Keratinocyte (primary cell): ENCODE measurements at regions not wholly inside any gene's neighbourhood (a gene's known extent, or its start where the extent isn't known, plus 50 kb on each side); places are given as distances from the start of the nearest gene placed in this dataset.

ENCODE experiments used
- DNase-seq: peaks from one replicate; pipeline ENCODE4 v3.0.0-alpha.2; 2011; ENCODE audit warnings: low read depth, missing footprints, low spot score
- FAIRE-seq: peaks from 2 replicates; lab custom pipeline; 2011; peaks lifted over from hg19 to GRCh38; lab: Jason Lieb, UNC
- H2AFZ ChIP-seq: 2 replicates; pipeline ENCODE4 v1.6.0; 2012; ENCODE audit warnings: low read length, control low read depth, inconsistent platforms; ENCODE audit not compliant: control insufficient read depth
- H3K27ac ChIP-seq: 2 replicates; pipeline ENCODE4 v1.5.1; 2011; ENCODE audit warnings: low read length; ENCODE audit not compliant: control insufficient read depth, insufficient read depth
- H3K27me3 ChIP-seq: 3 replicates; pipeline ENCODE4 v1.6.0; 2011; ENCODE audit warnings: low read length; ENCODE audit not compliant: control insufficient read depth, insufficient read depth; ENCODE audit errors: extremely low read depth
- H3K36me3 ChIP-seq, 2 experiments: 2 replicates in 1 of 2; 3 replicates in 1 of 2; pipeline ENCODE4 v1.5.1; 2011; ENCODE audit warnings: low read length in 2 of 2, mild to moderate bottlenecking in 1 of 2; ENCODE audit not compliant: control insufficient read depth in 2 of 2, insufficient read depth in 2 of 2; ENCODE audit errors: extremely low read depth in 1 of 2
- H3K4me1 ChIP-seq: 3 replicates; pipeline ENCODE4 v1.5.1; 2011; ENCODE audit warnings: low read length; ENCODE audit not compliant: control insufficient read depth, insufficient read depth; ENCODE audit errors: extremely low read depth
- H3K4me2 ChIP-seq: 3 replicates; pipeline ENCODE4 v1.6.0; 2011; ENCODE audit warnings: low read depth, low read length; ENCODE audit not compliant: control insufficient read depth, insufficient read depth; ENCODE audit errors: extremely low read depth
- H3K4me3 ChIP-seq, 3 experiments: fragments of 200-600 bp in 1 of 3; sonication (generic) in 1 of 3; 2 replicates in 2 of 3; 3 replicates in 1 of 3; pipeline ENCODE4 v1.5.1; 2011 to 2016; ENCODE audit warnings: low read length in 3 of 3, mild to moderate bottlenecking in 3 of 3, control low read depth in 2 of 3, inconsistent platforms in 1 of 3, low read depth in 1 of 3, mixed read lengths in 1 of 3, mixed run types in 1 of 3, moderate library complexity in 1 of 3; ENCODE audit not compliant: control insufficient read depth in 2 of 3, insufficient read depth in 2 of 3; ENCODE audit errors: extremely low read depth in 1 of 3
- H3K79me2 ChIP-seq: 2 replicates; pipeline ENCODE4 v1.6.0; 2012; ENCODE audit warnings: low read length; ENCODE audit not compliant: control insufficient read depth, insufficient read depth
- H3K9ac ChIP-seq: 3 replicates; pipeline ENCODE4 v1.6.0; 2011; ENCODE audit warnings: low read length; ENCODE audit not compliant: control insufficient read depth, insufficient read depth; ENCODE audit errors: extremely low read depth
- H3K9me1 ChIP-seq: 3 replicates; pipeline ENCODE4 v1.6.0; 2011; ENCODE audit warnings: low read length; ENCODE audit not compliant: control insufficient read depth, insufficient read depth; ENCODE audit errors: extremely low read depth
- H3K9me3 ChIP-seq: 2 replicates; pipeline ENCODE4 v1.5.1; 2012; ENCODE audit warnings: low read depth, low read length; ENCODE audit not compliant: control insufficient read depth
- H4K20me1 ChIP-seq: 3 replicates; pipeline ENCODE4 v1.6.0; 2011; ENCODE audit warnings: low read length; ENCODE audit not compliant: control insufficient read depth, insufficient read depth; ENCODE audit errors: extremely low read depth
- CTCF ChIP-seq, 3 experiments: IDR thresholded peaks in 1 of 3; conservative IDR thresholded peaks in 1 of 3; optimal IDR thresholded peaks in 1 of 3; 2 replicates in 2 of 3; 3 replicates in 1 of 3; pipeline versions ENCODE3 to v1.5.1; 2011; ENCODE audit warnings: low read length in 3 of 3, mild to moderate bottlenecking in 3 of 3, moderate library complexity in 2 of 3, control low read depth in 1 of 3, inconsistent platforms in 1 of 3; ENCODE audit not compliant: insufficient read depth in 2 of 3; ENCODE audit errors: extremely low read depth in 1 of 3
- EZH2 ChIP-seq: IDR thresholded peaks from one replicate; pipeline ENCODE4 v1.6.1; 2012; ENCODE audit warnings: inconsistent platforms, mild to moderate bottlenecking, low read length, moderate library complexity
- dilution Hi-C: fragments of 300-500 bp; cut with MboI; formaldehyde crosslinking; loops from one replicate; pipeline ENCODE4 v1.7.0; 2020; ENCODE audit warnings: low sequenced_read_pairs; ENCODE audit not compliant: extremely low pct_ligation_motif_present

GRCh38 chr9:99282406-99282805, 60.3 kb downstream of the SEC61B start:
- H3K27ac ChIP-seq, result no peak overlapping the region
- H3K4me2 ChIP-seq, result no peak overlapping the region

GRCh38 chr9:99285965-99286364, 63.9 kb downstream of the SEC61B start:
- DNase-seq (no peak), FAIRE-seq (no peak)
- no peaks in the 10 kb centered on the region for H3K9me3 ChIP-seq
- H3K4me1 ChIP-seq, result no peaks in the 10 kb centered on the region
- H3K79me2 ChIP-seq, result no peaks in the 10 kb centered on the region
- dilution Hi-C loops, result no loop called here
- no peak overlapping the region for H3K27ac ChIP-seq
- H4K20me1 ChIP-seq, result no peaks in the 10 kb centered on the region
- H3K36me3 ChIP-seq, result no peaks in the 10 kb centered on the region
- H3K4me3 ChIP-seq, result no peak overlapping the region
- H3K4me2 ChIP-seq, result no peak overlapping the region
- H2AFZ ChIP-seq, result no peak overlapping the region
- H3K27me3 ChIP-seq, result no peaks in the 10 kb centered on the region
- no peak overlapping the region for H3K9ac ChIP-seq
- TF ChIP-seq CTCF (optimal IDR thresholded peaks at IDR 0.05 in 1 of 3, IDR thresholded peaks at IDR 0.05 in 1 of 3, conservative IDR thresholded peaks at IDR 0.05 in 1 of 3; ENCODE audit: extremely low read depth in 1 of 3, insufficient read depth in 2 of 3, low read length in 3 of 3), result no peak
- TF ChIP-seq EZH2, result no peak
- no peaks in the 10 kb centered on the region for H3K9me1 ChIP-seq

More at GRCh38 chr9:99282406-99282805, 60.3 kb downstream of the SEC61B start:
- Histone ChIP-seq H3K36me3 (no peaks in the 10 kb centered on the region), H3K4me1 (no peaks in the 10 kb centered on the region), H3K9ac (no peak overlapping the region), H2AFZ (no peak overlapping the region), H3K9me1 (no peaks in the 10 kb centered on the region), H3K27me3 (no peaks in the 10 kb centered on the region), H3K79me2 (no peaks in the 10 kb centered on the region), H4K20me1 (no peaks in the 10 kb centered on the region), H3K9me3 (no peaks in the 10 kb centered on the region), H3K4me3 (no peak overlapping the region)
- FAIRE-seq, result no peak
- DNase-seq, result no peak
- dilution Hi-C loops, result no loop called here
- TF ChIP-seq CTCF (optimal IDR thresholded peaks at IDR 0.05 in 1 of 3, IDR thresholded peaks at IDR 0.05 in 1 of 3, conservative IDR thresholded peaks at IDR 0.05 in 1 of 3; ENCODE audit: extremely low read depth in 1 of 3, insufficient read depth in 2 of 3, low read length in 3 of 3) (no peak), EZH2 (no peak)
